ENCODE measurements at regions not wholly inside any gene's neighbourhood (a gene's known extent, or its start where the extent isn't known, plus 50 kb on each side); places are given as distances from the start of the nearest gene placed in this dataset.

DNA sequence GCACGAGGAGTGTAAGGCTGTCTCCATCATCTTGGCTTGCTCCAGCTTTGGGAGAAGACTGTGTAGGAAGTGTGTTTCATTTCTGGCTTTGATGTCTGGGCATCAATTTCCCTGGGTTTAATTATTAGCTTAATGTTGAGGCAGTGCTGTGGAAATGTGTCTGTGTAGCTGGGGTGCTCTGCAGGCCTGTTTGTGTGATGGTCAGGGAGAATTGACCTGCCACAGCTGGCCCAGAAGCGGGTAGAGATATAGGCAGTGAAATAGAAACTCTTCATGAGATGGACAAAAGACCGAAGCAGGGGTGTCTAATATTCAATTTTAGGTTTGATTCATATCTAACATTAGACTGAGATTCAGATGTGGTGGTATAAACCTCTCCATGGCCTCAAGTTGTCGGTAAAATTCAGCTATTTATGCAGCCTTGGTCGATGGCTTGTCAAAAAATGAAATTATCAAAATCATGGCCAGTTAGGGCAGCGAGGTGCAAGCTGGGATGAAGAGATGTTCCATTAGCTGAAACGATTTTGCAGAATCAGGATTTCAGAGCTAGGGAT is 95.3 kb upstream of the SNX9 start:
- TF ChIP-seq POLR2A (IDR thresholded peaks at IDR 0.05), result no peak
- no peak for TF ChIP-seq EP300 (IDR thresholded peaks at IDR 0.05)
- no peak for TF ChIP-seq CTCF (IDR thresholded peaks at IDR 0.05)
- no peaks in the 10 kb centered on the region for H3K27me3 ChIP-seq
- 68 to 89% (median 77%) methylated on average over 7 of the region's 7 CpGs for WGBS, 3 donors
- no peaks in the 10 kb centered on the region for H3K9me3 ChIP-seq
- no peak overlapping the region for H3K27ac ChIP-seq
- no peak for DNase-seq
- no peak overlapping the region for H3K4me3 ChIP-seq
- H3K4me1 ChIP-seq (ENCODE audit: insufficient read depth), result no peaks in the 10 kb centered on the region
- intact Hi-C loops (cut with DNase I), result no loop called here
- H3K36me3 ChIP-seq, result no peaks in the 10 kb centered on the region

GRCh38 chr6:157728183-157728881 is 94.7 kb upstream of the SNX9 start:
- Histone ChIP-seq H3K27me3 (no peaks in the 10 kb centered on the region), H3K27ac (no peak overlapping the region), H3K4me1 (ENCODE audit: insufficient read depth) (no peaks in the 10 kb centered on the region), H3K36me3 (no peaks in the 10 kb centered on the region), H3K9me3 (no peaks in the 10 kb centered on the region), H3K4me3 (no peak overlapping the region)
- WGBS, 3 donors, result 80 to 86% (median 83%) methylated on average over 6 of the region's 6 CpGs
- intact Hi-C loops (cut with DNase I), result no loop called here
- TF ChIP-seq EP300 (IDR thresholded peaks at IDR 0.05) (no peak), CTCF (IDR thresholded peaks at IDR 0.05) (no peak), POLR2A (IDR thresholded peaks at IDR 0.05) (no peak)
- no peak for DNase-seq

DNA sequence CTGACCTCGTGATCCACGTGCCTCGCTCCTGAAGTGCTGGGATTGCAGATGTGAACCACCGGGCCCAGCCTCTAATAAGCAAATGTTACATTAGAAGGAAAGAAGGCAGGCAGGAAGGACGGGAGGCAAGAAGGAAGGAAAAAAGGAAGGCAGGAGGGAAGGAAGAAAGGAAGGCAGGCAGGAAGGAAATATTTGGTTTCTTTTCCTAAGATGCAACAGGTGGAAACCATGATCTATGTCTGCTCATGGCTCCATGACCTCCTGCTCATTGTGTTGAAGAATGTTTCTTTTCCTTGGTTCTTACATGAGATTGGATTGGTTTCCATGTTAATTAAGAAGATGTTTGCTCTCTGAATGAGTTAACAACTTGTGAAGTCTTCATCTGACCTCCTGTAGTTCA is 91.8 kb upstream of the SNX9 start:
- no peak for DNase-seq
- Histone ChIP-seq H3K9me3 (no peaks in the 10 kb centered on the region), H3K4me1 (ENCODE audit: insufficient read depth) (no peaks in the 10 kb centered on the region), H3K27me3 (no peaks in the 10 kb centered on the region), H3K36me3 (no peaks in the 10 kb centered on the region), H3K4me3 (no peak overlapping the region), H3K27ac (no peak overlapping the region)
- intact Hi-C loops (cut with DNase I), result no loop called here
- TF ChIP-seq CTCF (IDR thresholded peaks at IDR 0.05), result no peak
- TF ChIP-seq EP300 (IDR thresholded peaks at IDR 0.05), result no peak
- no peak for TF ChIP-seq POLR2A (IDR thresholded peaks at IDR 0.05)
- 93 to 95% (median 93%) methylated on average over 5 of the region's 5 CpGs for WGBS, 3 donors

- WGBS, 3 donors, result 93 to 97% (median 95%) methylated on average over 2 of the region's 2 CpGs
- H3K27ac ChIP-seq, result no peak overlapping the region
- TF ChIP-seq CTCF (IDR thresholded peaks at IDR 0.05) (no peak), POLR2A (IDR thresholded peaks at IDR 0.05) (no peak), EP300 (IDR thresholded peaks at IDR 0.05) (no peak)
- no peaks in the 10 kb centered on the region for H3K36me3 ChIP-seq
- H3K9me3 ChIP-seq, result no peaks in the 10 kb centered on the region
- H3K4me3 ChIP-seq, result no peak overlapping the region
- intact Hi-C loops (cut with DNase I), result no loop called here
- no peak for DNase-seq
- no peaks in the 10 kb centered on the region for H3K4me1 ChIP-seq (ENCODE audit: insufficient read depth)
- H3K27me3 ChIP-seq, result no peaks in the 10 kb centered on the region
Measured at GRCh38 chr6:157732007-157732406, 91.0 kb upstream of the SNX9 start.

Measured in ovary (tissue), 7 donors.